Neural cell (in vitro differentiated cells): ENCODE measurements at regions not wholly inside any gene's neighbourhood (a gene's known extent, or its start where the extent isn't known, plus 50 kb on each side); places are given as distances from the start of the nearest gene placed in this dataset.

Experiments used
- H2AFZ ChIP-seq: fragments of 200-600, 300-800 bp; sonication (generic), shearing (Covaris generic); 2 replicates; pipeline ENCODE4 v1.6.0; 2014; ENCODE audit warnings: low read depth, mild to moderate bottlenecking, antibody characterized with exemption, low read length, moderate library complexity
- H3F3A ChIP-seq: fragments of 200-600 bp; shearing (Covaris generic); 2 replicates; pipeline ENCODE4 v1.6.1; 2016; ENCODE audit warnings: mild to moderate bottlenecking, moderate library complexity, mixed read lengths, antibody characterized with exemption, low read length; ENCODE audit not compliant: insufficient read depth, poor library complexity, severe bottlenecking
- H3K27ac ChIP-seq: fragments of 200-600, 300-800 bp; sonication (generic), shearing (Covaris generic); 2 replicates; pipeline ENCODE4 v1.5.1; 2014; ENCODE audit warnings: mild to moderate bottlenecking, low read length, moderate library complexity
- H3K27me3 ChIP-seq: fragments of 300-800, 200-600 bp; sonication (generic), shearing (Covaris generic); 2 replicates; pipeline ENCODE4 v1.6.0; 2014; ENCODE audit warnings: mild to moderate bottlenecking, low read depth, low read length, moderate library complexity; ENCODE audit not compliant: insufficient read depth
- H3K36me3 ChIP-seq: fragments of 300-800, 200-600 bp; sonication (generic), shearing (Covaris generic); 2 replicates; pipeline ENCODE4 v1.5.1; 2014; ENCODE audit warnings: mild to moderate bottlenecking, antibody characterized with exemption, low read length, moderate library complexity; ENCODE audit not compliant: insufficient read depth
- H3K4me2 ChIP-seq: fragments of 300-800, 200-600 bp; sonication (generic), shearing (Covaris generic); 2 replicates; pipeline ENCODE4 v1.6.0; 2014; ENCODE audit warnings: mild to moderate bottlenecking, low read length
- H3K4me3 ChIP-seq: fragments of 300-800, 200-600 bp; sonication (generic), shearing (Covaris generic); 2 replicates; pipeline ENCODE4 v1.5.1; 2014; ENCODE audit warnings: mild to moderate bottlenecking, low read length, moderate library complexity
- H3K79me2 ChIP-seq: fragments of 200-600 bp; shearing (Covaris generic); replicated peaks from 2 replicates; pipeline ENCODE4 v1.6.0; 2014; ENCODE audit warnings: mild to moderate bottlenecking, low read length, moderate library complexity; ENCODE audit not compliant: insufficient read depth
- H3K9ac ChIP-seq: fragments of 300-800, 200-600 bp; sonication (generic), shearing (Covaris generic); 2 replicates; pipeline ENCODE4 v1.6.1; 2016; ENCODE audit warnings: mild to moderate bottlenecking, low read length, mixed read lengths
- H3K9me2 ChIP-seq: fragments of 200-600 bp; shearing (Covaris generic); 2 replicates; pipeline ENCODE4 v1.6.1; 2016; ENCODE audit warnings: mild to moderate bottlenecking, low read length, mixed read lengths; ENCODE audit not compliant: insufficient read depth
- H3K9me3 ChIP-seq: fragments of 200-600, 300-800 bp; sonication (generic), shearing (Covaris generic); 2 replicates; pipeline ENCODE4 v1.6.1; 2016; ENCODE audit warnings: mild to moderate bottlenecking, mixed run types, low read length, moderate library complexity, mixed read lengths
- H4K20me1 ChIP-seq: fragments of 200-600 bp; shearing (Covaris generic); 2 replicates; pipeline ENCODE4 v1.6.1; 2016; ENCODE audit warnings: mild to moderate bottlenecking, mixed run types; ENCODE audit not compliant: insufficient read depth
- EP300 ChIP-seq: fragments of 450-650 bp; conservative IDR thresholded peaks from 2 replicates; pipeline ENCODE4 v1.6.1; 2014; ENCODE audit warnings: antibody characterized with exemption, mild to moderate bottlenecking, moderate library complexity; ENCODE audit not compliant: poor library complexity, severe bottlenecking
- EZH2 ChIP-seq: fragments of 200-600, 300-800 bp; shearing (Covaris generic), sonication (generic); IDR thresholded peaks from 2 replicates; pipeline ENCODE4 v1.6.1; 2014; ENCODE audit warnings: antibody characterized with exemption, low read length, borderline replicate concordance, mild to moderate bottlenecking; ENCODE audit not compliant: insufficient read depth, poor library complexity, severe bottlenecking
- MXI1 ChIP-seq: fragments of 450-650 bp; conservative IDR thresholded peaks from 2 replicates; pipeline ENCODE4 v1.6.1; 2014; ENCODE audit warnings: antibody characterized with exemption, mild to moderate bottlenecking; ENCODE audit not compliant: poor library complexity, severe bottlenecking
- POLR2AphosphoS5 ChIP-seq: IDR thresholded peaks from 2 replicates; pipeline ENCODE4 v1.6.1; 2012
- RAD21 ChIP-seq: fragments of 450-650 bp; conservative IDR thresholded peaks from 2 replicates; pipeline ENCODE4 v1.6.1; 2014; ENCODE audit warnings: antibody characterized with exemption, mild to moderate bottlenecking, moderate library complexity
- REST ChIP-seq: IDR thresholded peaks from 2 replicates; pipeline ENCODE4 v1.6.1; 2012; ENCODE audit warnings: borderline replicate concordance
- SMC3 ChIP-seq: fragments of 450-650 bp; conservative IDR thresholded peaks from 2 replicates; pipeline ENCODE4 v1.6.1; 2014; ENCODE audit warnings: antibody characterized with exemption, mild to moderate bottlenecking, moderate library complexity; ENCODE audit not compliant: poor library complexity
- TAF1 ChIP-seq: IDR thresholded peaks from 2 replicates; pipeline ENCODE4 v1.6.1; 2012; ENCODE audit warnings: low read depth
- TF ChIP-seq, protein P1 (sequence below): fragments of 450-650 bp; IDR thresholded peaks from 2 replicates; pipeline ENCODE4 v1.5.1; 2014; ENCODE audit warnings: antibody characterized with exemption, mild to moderate bottlenecking, moderate library complexity; ENCODE audit not compliant: poor library complexity, severe bottlenecking

DNA sequence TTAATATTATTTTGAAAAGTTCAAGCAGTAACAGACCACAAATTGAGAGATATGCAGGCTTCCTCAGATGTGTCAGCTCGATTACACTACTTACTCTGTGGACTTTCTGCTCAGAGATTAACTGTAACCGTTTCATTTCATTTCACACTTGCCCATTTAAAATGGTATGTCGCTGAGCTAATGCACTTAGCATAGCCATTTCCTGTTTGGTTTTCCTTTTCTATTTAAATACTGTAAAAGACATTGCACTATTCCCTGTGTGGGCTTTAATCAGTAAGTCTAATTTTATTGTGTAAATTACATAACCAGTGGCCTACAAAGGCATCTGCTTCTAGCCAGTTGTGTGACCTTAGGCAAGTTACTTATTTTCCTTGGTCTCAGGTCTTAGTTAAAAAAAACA lies 237.6 kb downstream of the LACC1 start:
- Histone ChIP-seq H2AFZ (no peak overlapping the region), H3K4me2 (no peak overlapping the region)

GRCh38 chr13:44117816-44118215 lies 238.1 kb downstream of the LACC1 start:
- Histone ChIP-seq H3K9ac (no peak overlapping the region), H3K4me2 (no peak overlapping the region), H3K27ac (no peak overlapping the region), H3K36me3 (no peaks in the 10 kb centered on the region), H3K9me2 (no peaks in the 10 kb centered on the region), H3K27me3 (no peaks in the 10 kb centered on the region), H3K4me3 (no peak overlapping the region), H3K9me3 (no peaks in the 10 kb centered on the region), H2AFZ (no peak overlapping the region), H3K79me2 (no peaks in the 10 kb centered on the region), H3F3A (no peaks in the 10 kb centered on the region), H4K20me1 (no peaks in the 10 kb centered on the region)
- TF ChIP-seq REST (no peak), EZH2 (no peak), TAF1 (no peak), MXI1 (no peak), RAD21 (no peak), EP300 (no peak), POLR2AphosphoS5 (no peak), SMC3 (no peak)
- TF ChIP-seq, protein P1, sequence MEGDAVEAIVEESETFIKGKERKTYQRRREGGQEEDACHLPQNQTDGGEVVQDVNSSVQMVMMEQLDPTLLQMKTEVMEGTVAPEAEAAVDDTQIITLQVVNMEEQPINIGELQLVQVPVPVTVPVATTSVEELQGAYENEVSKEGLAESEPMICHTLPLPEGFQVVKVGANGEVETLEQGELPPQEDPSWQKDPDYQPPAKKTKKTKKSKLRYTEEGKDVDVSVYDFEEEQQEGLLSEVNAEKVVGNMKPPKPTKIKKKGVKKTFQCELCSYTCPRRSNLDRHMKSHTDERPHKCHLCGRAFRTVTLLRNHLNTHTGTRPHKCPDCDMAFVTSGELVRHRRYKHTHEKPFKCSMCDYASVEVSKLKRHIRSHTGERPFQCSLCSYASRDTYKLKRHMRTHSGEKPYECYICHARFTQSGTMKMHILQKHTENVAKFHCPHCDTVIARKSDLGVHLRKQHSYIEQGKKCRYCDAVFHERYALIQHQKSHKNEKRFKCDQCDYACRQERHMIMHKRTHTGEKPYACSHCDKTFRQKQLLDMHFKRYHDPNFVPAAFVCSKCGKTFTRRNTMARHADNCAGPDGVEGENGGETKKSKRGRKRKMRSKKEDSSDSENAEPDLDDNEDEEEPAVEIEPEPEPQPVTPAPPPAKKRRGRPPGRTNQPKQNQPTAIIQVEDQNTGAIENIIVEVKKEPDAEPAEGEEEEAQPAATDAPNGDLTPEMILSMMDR, result no peak

More for the DNA sequence above, 237.6 kb downstream of the LACC1 start:
- H3K9me3 ChIP-seq, result no peaks in the 10 kb centered on the region
- no peaks in the 10 kb centered on the region for H3F3A ChIP-seq
- no peaks in the 10 kb centered on the region for H3K27me3 ChIP-seq
- no peak overlapping the region for H3K9ac ChIP-seq
- no peak overlapping the region for H3K4me3 ChIP-seq
- H4K20me1 ChIP-seq, result no peaks in the 10 kb centered on the region
- H3K79me2 ChIP-seq, result no peaks in the 10 kb centered on the region
- no peak for TF ChIP-seq POLR2AphosphoS5
- TF ChIP-seq MXI1, result no peak
- no peak for TF ChIP-seq SMC3
- no peak for TF ChIP-seq TAF1
- TF ChIP-seq REST, result no peak
- TF ChIP-seq RAD21, result no peak
- TF ChIP-seq EZH2, result no peak
- TF ChIP-seq EP300, result no peak
- TF ChIP-seq, protein P1, result no peak
- no peaks in the 10 kb centered on the region for H3K9me2 ChIP-seq
- no peak overlapping the region for H3K27ac ChIP-seq
- H3K36me3 ChIP-seq, result no peaks in the 10 kb centered on the region
